ENCODE measurements at regions not wholly inside any gene's neighbourhood (a gene's known extent, or its start where the extent isn't known, plus 50 kb on each side); places are given as distances from the start of the nearest gene placed in this dataset.

GRCh38 chrX:42392846-42393245, 385.1 kb downstream of the PPP1R2C start:
- Histone ChIP-seq H3K4me1 (ENCODE audit: control insufficient read depth, extremely low read depth, insufficient read depth, low read length) (no peaks in the 10 kb centered on the region), H3K27ac (ENCODE audit: control insufficient read depth, insufficient read depth, low read length) (no peak overlapping the region), H2AFZ (ENCODE audit: control insufficient read depth, low read length) (no peak overlapping the region), H3K27me3 (ENCODE audit: control insufficient read depth, extremely low read depth, insufficient read depth, low read length) (no peaks in the 10 kb centered on the region), H3K36me3 (ENCODE audit: control insufficient read depth in 2 of 2, extremely low read depth in 1 of 2, insufficient read depth in 2 of 2, low read length in 2 of 2) (no peaks in the 10 kb centered on the region), H3K79me2 (ENCODE audit: control insufficient read depth, insufficient read depth, low read length) (no peaks in the 10 kb centered on the region), H3K9ac (ENCODE audit: control insufficient read depth, extremely low read depth, insufficient read depth, low read length) (no peak overlapping the region), H3K4me3 (ENCODE audit: control insufficient read depth in 2 of 3, extremely low read depth in 1 of 3, insufficient read depth in 2 of 3, low read depth in 1 of 3, low read length in 3 of 3) (no peak overlapping the region), H3K9me3 (ENCODE audit: control insufficient read depth, low read depth, low read length) (no peaks in the 10 kb centered on the region), H4K20me1 (ENCODE audit: control insufficient read depth, extremely low read depth, insufficient read depth, low read length) (no peaks in the 10 kb centered on the region), H3K4me2 (ENCODE audit: control insufficient read depth, extremely low read depth, insufficient read depth, low read depth, low read length) (no peak overlapping the region), H3K9me1 (ENCODE audit: control insufficient read depth, extremely low read depth, insufficient read depth, low read length) (no peaks in the 10 kb centered on the region)
- FAIRE-seq (no peak), DNase-seq (ENCODE audit: low read depth, low spot score) (no peak)
- no peak for TF ChIP-seq EZH2 (IDR thresholded peaks at IDR 0.05; ENCODE audit: low read length)
- no peak for TF ChIP-seq CTCF (optimal IDR thresholded peaks at IDR 0.05 in 1 of 3, IDR thresholded peaks at IDR 0.05 in 1 of 3, conservative IDR thresholded peaks at IDR 0.05 in 1 of 3; ENCODE audit: extremely low read depth in 1 of 3, insufficient read depth in 2 of 3, low read length in 3 of 3)
- dilution Hi-C loops (cut with MboI; ENCODE audit: extremely low pct_ligation_motif_present, low sequenced_read_pairs): no loop called here

- dilution Hi-C loops (cut with MboI; ENCODE audit: extremely low pct_ligation_motif_present, low sequenced_read_pairs): no loop called here
- no peak for FAIRE-seq
- no peak overlapping the region for H3K9ac ChIP-seq (ENCODE audit: control insufficient read depth, extremely low read depth, insufficient read depth, low read length)
Measured at GRCh38 chrX:42386681-42387080, 391.3 kb downstream of the PPP1R2C start.

More at GRCh38 chrX:42386681-42387080, 391.3 kb downstream of the PPP1R2C start:
- Histone ChIP-seq H3K27ac (ENCODE audit: control insufficient read depth, insufficient read depth, low read length) (no peak overlapping the region), H3K4me3 (ENCODE audit: control insufficient read depth in 2 of 3, extremely low read depth in 1 of 3, insufficient read depth in 2 of 3, low read depth in 1 of 3, low read length in 3 of 3) (no peak overlapping the region), H3K4me1 (ENCODE audit: control insufficient read depth, extremely low read depth, insufficient read depth, low read length) (peaks cover 6% of the 10 kb centered on the region), H3K9me1 (ENCODE audit: control insufficient read depth, extremely low read depth, insufficient read depth, low read length) (no peaks in the 10 kb centered on the region), H3K4me2 (ENCODE audit: control insufficient read depth, extremely low read depth, insufficient read depth, low read depth, low read length) (no peak overlapping the region), H4K20me1 (ENCODE audit: control insufficient read depth, extremely low read depth, insufficient read depth, low read length) (no peaks in the 10 kb centered on the region), H3K79me2 (ENCODE audit: control insufficient read depth, insufficient read depth, low read length) (no peaks in the 10 kb centered on the region), H3K36me3 (ENCODE audit: control insufficient read depth in 2 of 2, extremely low read depth in 1 of 2, insufficient read depth in 2 of 2, low read length in 2 of 2) (no peaks in the 10 kb centered on the region), H2AFZ (ENCODE audit: control insufficient read depth, low read length) (no peak overlapping the region), H3K27me3 (ENCODE audit: control insufficient read depth, extremely low read depth, insufficient read depth, low read length) (no peaks in the 10 kb centered on the region), H3K9me3 (ENCODE audit: control insufficient read depth, low read depth, low read length) (no peaks in the 10 kb centered on the region)
- TF ChIP-seq EZH2 (IDR thresholded peaks at IDR 0.05; ENCODE audit: low read length): no peak
- no peak for TF ChIP-seq CTCF (optimal IDR thresholded peaks at IDR 0.05 in 1 of 3, IDR thresholded peaks at IDR 0.05 in 1 of 3, conservative IDR thresholded peaks at IDR 0.05 in 1 of 3; ENCODE audit: extremely low read depth in 1 of 3, insufficient read depth in 2 of 3, low read length in 3 of 3)
- DNase-seq (ENCODE audit: low read depth, low spot score): no peak

Data from keratinocyte (primary cell).